Suprapubic skin (tissue), 4 donors: ENCODE measurements at regions not wholly inside any gene's neighbourhood (a gene's known extent, or its start where the extent isn't known, plus 50 kb on each side); places are given as distances from the start of the nearest gene placed in this dataset.
"Not testable (repeated sequence)": the region's sequence is repeated elsewhere in the genome, so short reads cannot be mapped to it uniquely, and the experiment has no call there.

Experiments used
- DNase-seq, 2 donors: peaks; one replicate each; pipeline ENCODE4 v3.0.0-alpha.2; 2019; ENCODE audit warnings: low spot score in 2 of 2
- H3K27ac ChIP-seq: fragments of 200-600 bp; sonication (generic); one replicate; pipeline ENCODE4 v1.5.1; 2019
- H3K27me3 ChIP-seq: fragments of 200-600 bp; sonication (generic); one replicate; pipeline ENCODE4 v1.5.1; 2019
- H3K36me3 ChIP-seq: fragments of 200-600 bp; sonication (generic); one replicate; pipeline ENCODE4 v1.5.1; 2019
- H3K4me1 ChIP-seq: fragments of 200-600 bp; sonication (generic); one replicate; pipeline ENCODE4 v1.5.1; 2019
- H3K4me3 ChIP-seq: fragments of 200-600 bp; sonication (generic); one replicate; pipeline ENCODE4 v1.5.1; 2019; ENCODE audit warnings: mild to moderate bottlenecking
- H3K9me3 ChIP-seq: fragments of 200-600 bp; sonication (generic); one replicate; pipeline ENCODE4 v1.5.1; 2019
- EP300 ChIP-seq: sonication (generic); formaldehyde crosslinking; IDR thresholded peaks from one replicate; pipeline ENCODE4 v1.6.1; 2017; ENCODE audit warnings: antibody characterized with exemption
- POLR2A ChIP-seq, 2 donors: fragments of 450-650 bp; IDR thresholded peaks; one replicate each; pipeline ENCODE4 v1.6.1; 2017; ENCODE audit warnings: antibody characterized with exemption in 2 of 2, mild to moderate bottlenecking in 2 of 2, moderate library complexity in 2 of 2
- POLR2AphosphoS5 ChIP-seq, 3 donors: sonication (generic); formaldehyde crosslinking; IDR thresholded peaks; one replicate each; pipeline ENCODE4 v1.6.1; 2017; ENCODE audit warnings: antibody characterized with exemption in 3 of 3
- WGBS: methylation state at CpG from one replicate; pipeline ENCODE4 v1.1.5; 2018; 5-methylcytosine and 5-hydroxymethylcytosine counted together
- TF ChIP-seq, protein P1 (sequence below), 2 donors: fragments of 200-600 bp in 1 of 2; fragments of 450-650 bp in 1 of 2; sonication (generic) in 1 of 2; IDR thresholded peaks; one replicate each; pipeline ENCODE4 v1.5.1; 2016 to 2019; ENCODE audit warnings: antibody characterized with exemption in 2 of 2, mild to moderate bottlenecking in 1 of 2, moderate library complexity in 1 of 2

- not testable (repeated sequence) for H3K4me3 ChIP-seq, H3K9me3 ChIP-seq, H3K27me3 ChIP-seq, H3K27ac ChIP-seq, DNase-seq, H3K4me1 ChIP-seq, H3K36me3 ChIP-seq
- no CpG with 5 or more reads among the region's 2 CpGs for WGBS
Observed at GRCh38 chr9:61628951-61629350, 439.1 kb downstream of the SPATA31A7 start.

DNA sequence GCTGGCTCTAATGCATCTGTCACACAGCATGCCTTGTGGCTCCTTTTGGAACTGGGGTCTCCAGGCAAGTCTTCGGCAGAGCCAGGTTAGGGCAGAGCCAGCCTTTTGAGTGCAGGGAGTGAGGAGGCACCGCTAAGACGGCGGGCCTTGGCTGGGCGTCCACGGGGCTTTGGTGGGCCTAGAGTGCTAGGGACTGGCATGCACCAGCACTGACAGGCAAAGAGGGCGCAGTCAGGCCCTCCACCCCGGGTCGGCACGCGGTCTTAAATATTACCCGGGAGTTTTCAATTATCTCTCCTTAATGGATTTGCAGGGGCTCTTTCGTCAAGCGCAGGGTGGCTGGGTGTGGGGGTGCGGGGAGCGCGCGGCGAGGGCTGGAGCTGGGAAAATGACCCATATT, 444.4 kb downstream of the SPATA31A7 start:
- no peaks in the 10 kb centered on the region for H3K9me3 ChIP-seq
- H3K4me3 ChIP-seq, result no peak overlapping the region
- H3K27me3 ChIP-seq, result no peaks in the 10 kb centered on the region
- WGBS, result 80% methylated on average over 3 of the region's 19 CpGs
- no peak for DNase-seq
- H3K36me3 ChIP-seq, result no peaks in the 10 kb centered on the region
- H3K4me1 ChIP-seq, result no peaks in the 10 kb centered on the region
- H3K27ac ChIP-seq, result no peak overlapping the region
- TF ChIP-seq, protein P1, sequence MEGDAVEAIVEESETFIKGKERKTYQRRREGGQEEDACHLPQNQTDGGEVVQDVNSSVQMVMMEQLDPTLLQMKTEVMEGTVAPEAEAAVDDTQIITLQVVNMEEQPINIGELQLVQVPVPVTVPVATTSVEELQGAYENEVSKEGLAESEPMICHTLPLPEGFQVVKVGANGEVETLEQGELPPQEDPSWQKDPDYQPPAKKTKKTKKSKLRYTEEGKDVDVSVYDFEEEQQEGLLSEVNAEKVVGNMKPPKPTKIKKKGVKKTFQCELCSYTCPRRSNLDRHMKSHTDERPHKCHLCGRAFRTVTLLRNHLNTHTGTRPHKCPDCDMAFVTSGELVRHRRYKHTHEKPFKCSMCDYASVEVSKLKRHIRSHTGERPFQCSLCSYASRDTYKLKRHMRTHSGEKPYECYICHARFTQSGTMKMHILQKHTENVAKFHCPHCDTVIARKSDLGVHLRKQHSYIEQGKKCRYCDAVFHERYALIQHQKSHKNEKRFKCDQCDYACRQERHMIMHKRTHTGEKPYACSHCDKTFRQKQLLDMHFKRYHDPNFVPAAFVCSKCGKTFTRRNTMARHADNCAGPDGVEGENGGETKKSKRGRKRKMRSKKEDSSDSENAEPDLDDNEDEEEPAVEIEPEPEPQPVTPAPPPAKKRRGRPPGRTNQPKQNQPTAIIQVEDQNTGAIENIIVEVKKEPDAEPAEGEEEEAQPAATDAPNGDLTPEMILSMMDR (IDR thresholded peaks at IDR 0.05), result no peak

DNA sequence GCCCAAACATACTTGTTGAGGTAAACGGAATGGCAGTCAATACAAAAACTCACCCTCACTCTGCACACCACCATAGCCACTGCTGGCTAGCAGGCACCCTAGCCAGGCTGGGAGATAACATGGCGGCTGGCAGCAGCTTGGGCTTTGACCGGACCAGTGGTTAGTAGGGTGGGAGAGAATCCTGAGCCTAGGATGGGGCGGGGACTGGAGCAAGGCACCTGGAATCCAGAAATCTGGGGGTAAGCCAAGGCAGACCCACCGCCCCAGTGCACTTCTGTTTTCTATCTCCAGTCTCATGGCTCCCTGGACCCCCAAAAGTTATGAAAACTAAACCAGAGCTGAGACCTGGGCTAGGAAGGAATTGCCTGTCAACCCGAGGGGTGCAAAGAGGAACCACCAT, 474.4 kb downstream of the SPATA31A7 start:
- H3K27me3 ChIP-seq, H3K4me3 ChIP-seq, H3K27ac ChIP-seq, H3K4me1 ChIP-seq, H3K36me3 ChIP-seq: not testable (repeated sequence)
- H3K9me3 ChIP-seq, result peaks cover 14% of the 10 kb centered on the region
- WGBS, result 72% methylated on average over 5 of the region's 6 CpGs
- DNase-seq, result peak in 1 of 2 donors; percentile 27

DNA sequence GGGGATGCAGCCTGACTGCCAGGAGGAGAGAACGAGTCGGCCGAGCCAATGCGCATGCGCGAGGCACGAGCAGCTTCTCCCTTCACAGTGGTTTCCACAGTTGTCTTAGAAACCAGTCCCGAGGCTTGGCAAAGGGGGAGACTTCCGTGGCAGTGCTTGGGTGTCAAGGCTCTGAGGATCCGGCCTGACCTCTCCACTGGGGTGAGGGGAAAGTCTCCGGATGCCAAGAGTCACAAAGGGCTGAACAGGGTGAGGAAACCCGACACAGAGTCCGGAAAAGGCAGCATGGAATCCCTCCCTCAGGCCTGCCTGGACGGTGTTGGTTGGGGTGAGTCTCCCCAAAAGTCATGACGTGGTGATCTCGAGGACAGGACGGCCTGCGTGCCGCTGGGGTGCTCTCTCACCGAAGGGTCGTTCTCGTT, 475.5 kb downstream of the SPATA31A7 start:
- Histone ChIP-seq H3K4me1 (no peaks in the 10 kb centered on the region), H3K27me3 (no peaks in the 10 kb centered on the region), H3K27ac (no peak overlapping the region), H3K4me3 (no peak overlapping the region), H3K9me3 (peaks cover 18% of the 10 kb centered on the region), H3K36me3 (no peaks in the 10 kb centered on the region)
- peak in 1 of 2 donors; percentile 37 for DNase-seq
- WGBS, result 83% methylated on average over 21 of the region's 22 CpGs
- TF ChIP-seq EP300 (no peak), POLR2A (IDR thresholded peaks at IDR 0.05) (no peak), POLR2AphosphoS5 (IDR thresholded peaks at IDR 0.05) (no peak)
- TF ChIP-seq, protein P1 (IDR thresholded peaks at IDR 0.05), result no peak

GRCh38 chr9:61665829-61666228, 476.0 kb downstream of the SPATA31A7 start:
- WGBS, result 77% methylated on average over 12 of the region's 12 CpGs
- no peak for TF ChIP-seq EP300
- no peak for TF ChIP-seq POLR2A (IDR thresholded peaks at IDR 0.05)
- TF ChIP-seq POLR2AphosphoS5 (IDR thresholded peaks at IDR 0.05), result no peak
- TF ChIP-seq, protein P1 (IDR thresholded peaks at IDR 0.05), result no peak
- DNase-seq, result no peak

DNA sequence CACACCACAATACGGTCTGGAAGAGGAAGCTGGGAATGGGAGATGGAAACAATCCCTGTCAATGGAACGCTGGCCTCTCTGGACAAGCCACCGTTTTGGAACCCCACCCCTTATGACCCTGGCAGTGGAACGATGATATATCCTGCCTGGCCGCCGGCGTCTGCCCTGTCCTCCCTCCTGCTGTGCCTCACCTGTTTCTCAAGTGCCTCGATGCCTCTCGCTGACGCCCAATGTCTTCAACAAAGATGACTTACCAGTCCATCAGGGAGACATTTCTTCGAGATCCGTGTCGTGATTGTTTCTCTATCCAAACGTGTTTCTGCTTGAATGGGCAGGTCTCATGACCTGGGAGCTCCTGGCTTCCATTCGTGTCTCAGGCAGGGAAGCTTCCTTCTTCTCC, 476.5 kb downstream of the SPATA31A7 start:
- no peaks in the 10 kb centered on the region for H3K36me3 ChIP-seq
- 84% methylated on average over 15 of the region's 15 CpGs for WGBS
- H3K27ac ChIP-seq, result no peak overlapping the region
- peaks cover 18% of the 10 kb centered on the region for H3K9me3 ChIP-seq
- peak in 1 of 2 donors; percentile 36 for DNase-seq
- TF ChIP-seq, protein P1 (IDR thresholded peaks at IDR 0.05), result no peak
- TF ChIP-seq POLR2AphosphoS5 (IDR thresholded peaks at IDR 0.05) (no peak), POLR2A (IDR thresholded peaks at IDR 0.05) (no peak), EP300 (no peak)
- H3K4me1 ChIP-seq, result no peaks in the 10 kb centered on the region
- H3K27me3 ChIP-seq, result no peaks in the 10 kb centered on the region
- H3K4me3 ChIP-seq, result no peak overlapping the region

More at GRCh38 chr9:61665829-61666228, 476.0 kb downstream of the SPATA31A7 start:
- peaks cover 18% of the 10 kb centered on the region for H3K9me3 ChIP-seq
- H3K36me3 ChIP-seq, result no peaks in the 10 kb centered on the region
- H3K27me3 ChIP-seq, result no peaks in the 10 kb centered on the region
- no peak overlapping the region for H3K4me3 ChIP-seq
- H3K27ac ChIP-seq, result no peak overlapping the region
- H3K4me1 ChIP-seq, result no peaks in the 10 kb centered on the region
